Upper lobe of left lung (tissue), 6 donors: ENCODE measurements at regions not wholly inside any gene's neighbourhood (a gene's known extent, or its start where the extent isn't known, plus 50 kb on each side); places are given as distances from the start of the nearest gene placed in this dataset.
A peak's percentile ranks its signal among the peaks of the same experiment; 100 is the strongest.

Source experiments
- ATAC-seq, 2 donors: fragments of 200-7000 bp; cut with Tn5 transposase; one replicate each; pipeline ENCODE4 v1.9.1; 2022; ENCODE audit warnings: mild to moderate bottlenecking in 2 of 2, moderate library complexity in 2 of 2; ENCODE audit not compliant: low FRiP score in 2 of 2
- DNase-seq, 2 donors: peaks; one replicate each; pipeline ENCODE4 v3.0.0-alpha.2; 2019 to 2020
- H3K27ac ChIP-seq, 4 donors: fragments of 200-600 bp; sonication (generic); one replicate each; pipeline ENCODE4 v1.5.1; 2016 to 2019
- H3K27me3 ChIP-seq, 4 donors: fragments of 200-600 bp; sonication (generic); one replicate each; pipeline ENCODE4 v1.5.1; 2017 to 2019
- H3K36me3 ChIP-seq, 4 donors: fragments of 200-600 bp; sonication (generic); one replicate each; pipeline ENCODE4 v1.5.1; 2016 to 2019
- H3K4me1 ChIP-seq, 4 donors: fragments of 200-600 bp; sonication (generic); one replicate each; pipeline ENCODE4 v1.5.1; 2018 to 2019
- H3K4me3 ChIP-seq, 4 donors: fragments of 200-600 bp; sonication (generic); one replicate each; pipeline ENCODE4 v1.5.1; 2017 to 2019; ENCODE audit warnings: mild to moderate bottlenecking in 2 of 4, moderate library complexity in 1 of 4
- H3K9me3 ChIP-seq, 4 donors: fragments of 200-600 bp; sonication (generic); one replicate each; pipeline ENCODE4 v1.5.1; 2018 to 2019
- CTCF ChIP-seq, 6 experiments: fragments of 450-650 bp in 4 of 6; fragments of 200-600 bp in 2 of 6; sonication (generic) in 2 of 6; IDR thresholded peaks; one replicate each; pipeline ENCODE4 v1.5.1; 2016 to 2019; ENCODE audit warnings: antibody characterized with exemption in 6 of 6
- EP300 ChIP-seq, 4 donors: sonication (generic); formaldehyde crosslinking; IDR thresholded peaks; one replicate each; pipeline ENCODE4 v1.5.1; 2017; ENCODE audit warnings: antibody characterized with exemption in 4 of 4, control low read depth in 2 of 4
- POLR2A ChIP-seq, 4 donors: fragments of 450-650 bp; IDR thresholded peaks; one replicate each; pipeline ENCODE4 v1.5.1; 2016 to 2017; ENCODE audit warnings: antibody characterized with exemption in 4 of 4, mild to moderate bottlenecking in 2 of 4
- POLR2AphosphoS5 ChIP-seq, 2 donors: sonication (generic); formaldehyde crosslinking; IDR thresholded peaks; one replicate each; pipeline ENCODE4 v1.5.1; 2017; ENCODE audit warnings: antibody characterized with exemption in 2 of 2
- WGBS, 2 donors: methylation state at CpG; one replicate each; pipeline ENCODE4 v1.1.5; 2017 to 2018; 5-methylcytosine and 5-hydroxymethylcytosine counted together
- donor health status: DM: no; HTN: no; CAD: no; lungs with moderate emphysema.
- donor health status: DM: no; HTN: yes; CAD: no; lungs with severe emphysema.

- DNase-seq: no peak
- no peak for ATAC-seq
- no peak overlapping the region for H3K4me3 ChIP-seq
- peak overlapping the region in 1 of 4 donors; percentile 43 for H3K27ac ChIP-seq
- peaks cover 0 to 11% (median under 1%) of the 10 kb centered on the region in 4 donors for H3K4me1 ChIP-seq
- H3K36me3 ChIP-seq: no peaks in the 10 kb centered on the region
- no peaks in the 10 kb centered on the region for H3K27me3 ChIP-seq
- TF ChIP-seq CTCF (IDR thresholded peaks at IDR 0.05) (no peak), POLR2AphosphoS5 (IDR thresholded peaks at IDR 0.05) (no peak), POLR2A (IDR thresholded peaks at IDR 0.05) (no peak), EP300 (IDR thresholded peaks at IDR 0.05) (no peak)
- WGBS, 2 donors: 84 to 85% methylated on average over 1 of the region's 1 CpG
- H3K9me3 ChIP-seq: no peaks in the 10 kb centered on the region
Measured at GRCh38 chr4:99710681-99711345, 53.2 kb upstream of the C4orf54 start.

- Histone ChIP-seq H3K36me3 (no peaks in the 10 kb centered on the region), H3K4me3 (no peak overlapping the region), H3K27me3 (no peaks in the 10 kb centered on the region), H3K9me3 (no peaks in the 10 kb centered on the region), H3K27ac (no peak overlapping the region), H3K4me1 (peaks cover 0 to 11% (median 0%) of the 10 kb centered on the region in 4 donors)
- TF ChIP-seq POLR2AphosphoS5 (IDR thresholded peaks at IDR 0.05) (no peak), EP300 (IDR thresholded peaks at IDR 0.05) (no peak), POLR2A (IDR thresholded peaks at IDR 0.05) (no peak), CTCF (IDR thresholded peaks at IDR 0.05) (no peak)
- DNase-seq (no peak), ATAC-seq (no peak)
Measured at GRCh38 chr4:99710020-99710419, 52.4 kb upstream of the C4orf54 start.

- H3K27ac ChIP-seq: no peak overlapping the region
- DNase-seq (no peak), ATAC-seq (no peak)
- no peak overlapping the region for H3K4me3 ChIP-seq
- H3K4me1 ChIP-seq: peaks cover 0 to 4% (median 0%) of the 10 kb centered on the region in 4 donors
- no peaks in the 10 kb centered on the region for H3K9me3 ChIP-seq
- no peaks in the 10 kb centered on the region for H3K36me3 ChIP-seq
- H3K27me3 ChIP-seq: no peaks in the 10 kb centered on the region
- TF ChIP-seq CTCF (IDR thresholded peaks at IDR 0.05): no peak
Measured at GRCh38 chr4:99708551-99708950, 50.9 kb upstream of the C4orf54 start.
